Thyroid gland (tissue), 4 donors: ENCODE measurements at regions not wholly inside any gene's neighbourhood (a gene's known extent, or its start where the extent isn't known, plus 50 kb on each side); places are given as distances from the start of the nearest gene placed in this dataset.
"Not testable (repeated sequence)": the region's sequence is repeated elsewhere in the genome, so short reads cannot be mapped to it uniquely, and the experiment has no call there.

Source experiments
- CTCF ChIP-seq, 6 experiments: fragments of 200-600 bp in 3 of 6; fragments of 450-650 bp in 3 of 6; sonication (generic) in 3 of 6; IDR thresholded peaks; one replicate each; pipeline ENCODE4 v1.5.1; 2016 to 2019; ENCODE audit warnings: antibody characterized with exemption in 6 of 6, mild to moderate bottlenecking in 2 of 6, inconsistent platforms in 1 of 6, moderate library complexity in 1 of 6
- POLR2A ChIP-seq, 2 donors: fragments of 450-650 bp; IDR thresholded peaks; one replicate each; pipeline ENCODE4 v1.6.1; 2017; ENCODE audit warnings: antibody characterized with exemption in 2 of 2, mild to moderate bottlenecking in 2 of 2, moderate library complexity in 1 of 2

GRCh38 chr20:19844850-19845249 lies 86.8 kb downstream of the RIN2 start:
- not testable (repeated sequence) for TF ChIP-seq CTCF, POLR2A (IDR thresholded peaks at IDR 0.05)
